Mesenchymal stem cell (in vitro differentiated cells and primary cell): ENCODE measurements at regions not wholly inside any gene's neighbourhood (a gene's known extent, or its start where the extent isn't known, plus 50 kb on each side); places are given as distances from the start of the nearest gene placed in this dataset.
"Not testable (repeated sequence)": the region's sequence is repeated elsewhere in the genome, so short reads cannot be mapped to it uniquely, and the experiment has no call there.

Source experiments
- DNase-seq: peaks from one replicate; pipeline ENCODE4 v3.0.0-alpha.2; 2013
- H2AFZ ChIP-seq: one replicate; pipeline ENCODE4 v1.6.1; 2013; ENCODE audit warnings: low read depth, mild to moderate bottlenecking, control low read depth, inconsistent platforms, low read length, moderate library complexity
- H2AK5ac ChIP-seq: 2 replicates; pipeline ENCODE4 v1.6.1; 2013; ENCODE audit warnings: low read length, moderate library complexity, mild to moderate bottlenecking, inconsistent platforms; ENCODE audit not compliant: severe bottlenecking
- H2BK120ac ChIP-seq: one replicate; pipeline ENCODE4 v1.6.1; 2013; ENCODE audit warnings: low read depth, mild to moderate bottlenecking, inconsistent platforms, low read length, moderate library complexity
- H2BK12ac ChIP-seq, 2 experiments: one replicate each; pipeline ENCODE4 v1.6.1; 2013; ENCODE audit warnings: inconsistent platforms in 2 of 2, low read length in 2 of 2, mild to moderate bottlenecking in 2 of 2, moderate library complexity in 2 of 2, control low read depth in 1 of 2
- H2BK15ac ChIP-seq: one replicate; pipeline ENCODE4 v1.6.1; 2013; ENCODE audit warnings: mild to moderate bottlenecking, low read depth, inconsistent platforms; ENCODE audit not compliant: poor library complexity, severe bottlenecking
- H2BK5ac ChIP-seq: 2 replicates; pipeline ENCODE4 v1.6.1; 2013; ENCODE audit warnings: low read depth, mild to moderate bottlenecking, low read length, control low read depth, inconsistent platforms; ENCODE audit not compliant: poor library complexity, severe bottlenecking
- H3K14ac ChIP-seq, 2 experiments: one replicate each; pipeline ENCODE4 v1.6.1; 2013; ENCODE audit warnings: inconsistent platforms in 2 of 2, low read length in 2 of 2, control low read depth in 1 of 2, mild to moderate bottlenecking in 1 of 2, moderate library complexity in 1 of 2
- H3K18ac ChIP-seq, 2 experiments: one replicate each; pipeline ENCODE4 v1.6.1; 2013; ENCODE audit warnings: inconsistent platforms in 2 of 2, low read length in 2 of 2, control low read depth in 1 of 2, low read depth in 1 of 2, mild to moderate bottlenecking in 1 of 2
- H3K23ac ChIP-seq, 2 experiments: one replicate each; pipeline ENCODE4 v1.6.1; 2013; ENCODE audit warnings: inconsistent platforms in 2 of 2, low read length in 2 of 2, mild to moderate bottlenecking in 2 of 2, moderate library complexity in 2 of 2, control low read depth in 1 of 2
- H3K27ac ChIP-seq: 2 replicates; pipeline ENCODE4 v1.5.1; 2013; ENCODE audit warnings: mild to moderate bottlenecking, moderate library complexity, low read length, control low read depth, inconsistent platforms; ENCODE audit not compliant: poor library complexity, severe bottlenecking
- H3K27me3 ChIP-seq, 2 experiments: 2 replicates each; pipeline versions ENCODE4 v1.6.1 to v1.7.0; 2013; ENCODE audit warnings: low read length in 2 of 2, mild to moderate bottlenecking in 2 of 2, moderate library complexity in 2 of 2, control low read depth in 1 of 2, inconsistent platforms in 1 of 2; ENCODE audit not compliant: control insufficient read depth in 1 of 2, insufficient read depth in 1 of 2
- H3K36me3 ChIP-seq, 2 experiments: 2 replicates each; pipeline versions ENCODE4 v1.6.1 to v1.7.0; 2013; ENCODE audit warnings: low read length in 2 of 2, control low read depth in 1 of 2, inconsistent platforms in 1 of 2, low read depth in 1 of 2, mild to moderate bottlenecking in 1 of 2; ENCODE audit not compliant: insufficient read depth in 2 of 2, control insufficient read depth in 1 of 2
- H3K4ac ChIP-seq, 2 experiments: one replicate each; pipeline ENCODE4 v1.6.1; 2013; ENCODE audit warnings: inconsistent platforms in 2 of 2, low read length in 2 of 2, mild to moderate bottlenecking in 2 of 2, moderate library complexity in 2 of 2, control low read depth in 1 of 2, low read depth in 1 of 2
- H3K4me1 ChIP-seq: 2 replicates; pipeline ENCODE4 v1.6.1; 2013; ENCODE audit warnings: low read depth, low read length, control low read depth; ENCODE audit not compliant: control insufficient read depth, insufficient read depth
- H3K4me2 ChIP-seq: 2 replicates; pipeline ENCODE4 v1.6.1; 2013; ENCODE audit warnings: low read length, mild to moderate bottlenecking, inconsistent platforms; ENCODE audit not compliant: poor library complexity, severe bottlenecking
- H3K4me3 ChIP-seq, 2 experiments: 2 replicates each; pipeline versions ENCODE4 v1.5.1 to v1.7.0; 2013; ENCODE audit warnings: low read length in 2 of 2, mild to moderate bottlenecking in 2 of 2, control low read depth in 1 of 2, low read depth in 1 of 2; ENCODE audit not compliant: insufficient read depth in 1 of 2
- H3K79me1 ChIP-seq: replicated peaks from 2 replicates; pipeline ENCODE4 v1.6.1; 2013; ENCODE audit warnings: mild to moderate bottlenecking, control low read depth, low read length, inconsistent platforms; ENCODE audit not compliant: poor library complexity, severe bottlenecking
- H3K9ac ChIP-seq: 2 replicates; pipeline ENCODE4 v1.7.0; 2013; ENCODE audit warnings: mild to moderate bottlenecking, low read length, moderate library complexity
- H3K9me3 ChIP-seq: 2 replicates; pipeline ENCODE4 v1.7.0; 2013; ENCODE audit warnings: mild to moderate bottlenecking, low read length; ENCODE audit not compliant: control insufficient read depth
- H4K8ac ChIP-seq: one replicate; pipeline ENCODE4 v1.6.1; 2013; ENCODE audit warnings: inconsistent platforms, mild to moderate bottlenecking, low read length, moderate library complexity
- H4K91ac ChIP-seq: one replicate; pipeline ENCODE4 v1.6.1; 2013; ENCODE audit warnings: mild to moderate bottlenecking, low read length, inconsistent platforms
- WGBS: methylation state at CpG from one replicate; pipeline ENCODE4 v1.1.7; 2013; ENCODE audit warnings: mixed read lengths; 5-methylcytosine and 5-hydroxymethylcytosine counted together

GRCh38 chr12:131278451-131279115, 324.9 kb downstream of the ADGRD1 start:
- H3K27ac ChIP-seq, H3K4me2 ChIP-seq, H2AK5ac ChIP-seq, H3K79me1 ChIP-seq, H2BK12ac ChIP-seq, H3K36me3 ChIP-seq, H3K18ac ChIP-seq, H3K4me1 ChIP-seq, H2BK15ac ChIP-seq, H3K4me3 ChIP-seq, H3K14ac ChIP-seq, H3K9ac ChIP-seq, H2BK120ac ChIP-seq, H2BK5ac ChIP-seq, H3K23ac ChIP-seq, H3K9me3 ChIP-seq, H2AFZ ChIP-seq, H3K4ac ChIP-seq, H4K8ac ChIP-seq, DNase-seq: not testable (repeated sequence)
- Histone ChIP-seq H3K27me3 (peaks cover 0 to 28% of the 10 kb centered on the region in 2 experiments), H4K91ac (peak overlapping the region; percentile 39)
- WGBS, result 84% methylated on average over 16 of the region's 22 CpGs

GRCh38 chr12:131279281-131279921, 325.7 kb downstream of the ADGRD1 start:
- Histone ChIP-seq H3K4ac (no peak overlapping the region), H3K27ac (no peak overlapping the region), H3K36me3 (no peaks in the 10 kb centered on the region), H4K8ac (no peak overlapping the region), H2BK5ac (no peak overlapping the region), H3K27me3 (peaks cover 0 to 28% of the 10 kb centered on the region in 2 experiments), H3K4me1 (no peaks in the 10 kb centered on the region), H3K14ac (no peak overlapping the region), H3K23ac (no peak overlapping the region), H3K4me2 (no peak overlapping the region), H3K9me3 (no peaks in the 10 kb centered on the region), H2BK15ac (no peak overlapping the region), H2BK120ac (no peak overlapping the region), H3K79me1 (no peaks in the 10 kb centered on the region), H2AFZ (no peak overlapping the region), H3K18ac (no peak overlapping the region), H3K9ac (no peak overlapping the region), H3K4me3 (no peak overlapping the region), H2AK5ac (no peak overlapping the region), H2BK12ac (no peak overlapping the region), H4K91ac (no peak overlapping the region)
- 69% methylated on average over 11 of the region's 13 CpGs for WGBS
- DNase-seq, result no peak

- Histone ChIP-seq H2AFZ (no peak overlapping the region), H3K79me1 (no peaks in the 10 kb centered on the region), H2BK5ac (no peak overlapping the region), H3K27me3 (peaks cover 0 to 18% of the 10 kb centered on the region in 2 experiments), H3K4me3 (no peak overlapping the region), H4K91ac (no peak overlapping the region), H3K4me1 (no peaks in the 10 kb centered on the region), H3K27ac (no peak overlapping the region), H4K8ac (no peak overlapping the region), H3K23ac (no peak overlapping the region), H3K36me3 (no peaks in the 10 kb centered on the region), H2BK120ac (no peak overlapping the region), H2BK15ac (no peak overlapping the region), H3K9me3 (no peaks in the 10 kb centered on the region), H2BK12ac (no peak overlapping the region), H2AK5ac (no peak overlapping the region), H3K4me2 (no peak overlapping the region), H3K9ac (no peak overlapping the region), H3K18ac (no peak overlapping the region), H3K14ac (no peak overlapping the region), H3K4ac (no peak overlapping the region)
- no peak for DNase-seq
- WGBS, result 78% methylated on average over 9 of the region's 9 CpGs
These were observed 326.7 kb downstream of the ADGRD1 start for GRCh38 chr12:131280426-131280825.

GRCh38 chr12:131281016-131281415, 327.3 kb downstream of the ADGRD1 start:
- Histone ChIP-seq H3K18ac (no peak overlapping the region), H4K91ac (no peak overlapping the region), H3K4me3 (no peak overlapping the region), H2BK12ac (no peak overlapping the region), H4K8ac (no peak overlapping the region), H3K23ac (no peak overlapping the region), H3K4me2 (no peak overlapping the region), H3K36me3 (no peaks in the 10 kb centered on the region), H3K14ac (no peak overlapping the region), H3K9ac (no peak overlapping the region), H2AK5ac (no peak overlapping the region), H3K4me1 (no peaks in the 10 kb centered on the region), H2BK5ac (no peak overlapping the region), H2BK15ac (no peak overlapping the region), H3K9me3 (no peaks in the 10 kb centered on the region), H2AFZ (no peak overlapping the region), H3K4ac (no peak overlapping the region), H2BK120ac (no peak overlapping the region), H3K79me1 (no peaks in the 10 kb centered on the region), H3K27ac (no peak overlapping the region), H3K27me3 (peaks cover 0 to 14% of the 10 kb centered on the region in 2 experiments)
- no peak for DNase-seq
- 82% methylated on average over 11 of the region's 11 CpGs for WGBS
